ENCODE measurements at regions not wholly inside any gene's neighbourhood (a gene's known extent, or its start where the extent isn't known, plus 50 kb on each side); places are given as distances from the start of the nearest gene placed in this dataset.

DNA sequence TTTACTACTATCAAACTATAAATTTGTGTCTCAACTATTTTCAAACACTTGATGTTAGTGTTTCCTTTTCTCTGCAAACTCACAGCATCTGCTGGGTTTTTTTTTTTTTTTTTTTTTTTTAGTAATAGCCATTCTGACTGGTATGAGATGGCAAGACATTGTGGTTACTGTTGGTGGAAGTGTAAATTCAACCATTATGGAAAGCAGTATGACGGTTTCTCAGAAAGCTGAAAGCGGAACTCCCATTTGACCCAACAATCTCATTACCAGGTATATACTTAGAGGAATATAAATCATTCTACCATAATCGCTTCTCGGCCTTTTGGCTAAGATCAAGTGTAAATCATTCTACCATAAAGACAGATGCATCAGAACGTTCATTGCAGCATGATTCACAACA, 608.3 kb upstream of the ZP4 start:
- Histone ChIP-seq H4K20me1 (replicated peaks; ENCODE audit: control insufficient read depth, insufficient read depth, low read length) (no peaks in the 10 kb centered on the region), H3K9ac (ENCODE audit: insufficient read depth in 1 of 2, low read depth in 2 of 2, low read length in 2 of 2) (no peak overlapping the region), H3K36me3 (ENCODE audit: control insufficient read depth, insufficient read depth, low read length) (no peaks in the 10 kb centered on the region), H3K9me1 (ENCODE audit: control insufficient read depth, insufficient read depth, low read length) (no peaks in the 10 kb centered on the region), H3K4me3 (no peak overlapping the region), H3K9me3 (replicated peaks; ENCODE audit: control insufficient read depth, insufficient read depth, low read depth, low read length) (no peaks in the 10 kb centered on the region; the same call in 1 of the 2 replicates), H2AFZ (ENCODE audit: low read depth, low read length) (no peak overlapping the region), H3K4me2 (ENCODE audit: insufficient read depth, low read length) (no peak overlapping the region), H3K27ac (ENCODE audit: extremely low read depth, low read depth, low read length) (no peak overlapping the region), H3K79me2 (ENCODE audit: control insufficient read depth, insufficient read depth, low read length) (no peaks in the 10 kb centered on the region), H3K27me3 (ENCODE audit: control insufficient read depth in 2 of 2, insufficient read depth in 2 of 2, low read length in 2 of 2) (no peaks in the 10 kb centered on the region), H3K4me1 (replicated peaks in 1 of 2; ENCODE audit: control insufficient read depth in 2 of 2, insufficient read depth in 2 of 2, low read length in 2 of 2) (no peaks in the 10 kb centered on the region)
- TF ChIP-seq KDM4B (IDR thresholded peaks at IDR 0.05; ENCODE audit: borderline replicate concordance in 2 of 2, low read depth in 1 of 2) (no peak), PRPF4 (IDR thresholded peaks at IDR 0.05; ENCODE audit: insufficient read depth, low read depth, low read length, poor library complexity, severe bottlenecking) (no peak), TCF7L2 (IDR thresholded peaks at IDR 0.05; ENCODE audit: low read depth, low read length) (no peak), SRSF1 (IDR thresholded peaks at IDR 0.05; ENCODE audit: low read depth, low read length) (no peak), U2AF2 (optimal IDR thresholded peaks at IDR 0.05; ENCODE audit: low read depth, low read length) (no peak), SMAD3 (CRISPR knock-in tag; conservative IDR thresholded peaks at IDR 0.05) (no peak), SRSF9 (IDR thresholded peaks at IDR 0.05; ENCODE audit: borderline replicate concordance, low read depth, low read length) (no peak), RBM17 (IDR thresholded peaks at IDR 0.05; ENCODE audit: borderline replicate concordance, low read depth, low read length) (no peak), KLF1 (tag; IDR thresholded peaks at IDR 0.05) (no peak)
- TF ChIP-seq, protein P1, sequence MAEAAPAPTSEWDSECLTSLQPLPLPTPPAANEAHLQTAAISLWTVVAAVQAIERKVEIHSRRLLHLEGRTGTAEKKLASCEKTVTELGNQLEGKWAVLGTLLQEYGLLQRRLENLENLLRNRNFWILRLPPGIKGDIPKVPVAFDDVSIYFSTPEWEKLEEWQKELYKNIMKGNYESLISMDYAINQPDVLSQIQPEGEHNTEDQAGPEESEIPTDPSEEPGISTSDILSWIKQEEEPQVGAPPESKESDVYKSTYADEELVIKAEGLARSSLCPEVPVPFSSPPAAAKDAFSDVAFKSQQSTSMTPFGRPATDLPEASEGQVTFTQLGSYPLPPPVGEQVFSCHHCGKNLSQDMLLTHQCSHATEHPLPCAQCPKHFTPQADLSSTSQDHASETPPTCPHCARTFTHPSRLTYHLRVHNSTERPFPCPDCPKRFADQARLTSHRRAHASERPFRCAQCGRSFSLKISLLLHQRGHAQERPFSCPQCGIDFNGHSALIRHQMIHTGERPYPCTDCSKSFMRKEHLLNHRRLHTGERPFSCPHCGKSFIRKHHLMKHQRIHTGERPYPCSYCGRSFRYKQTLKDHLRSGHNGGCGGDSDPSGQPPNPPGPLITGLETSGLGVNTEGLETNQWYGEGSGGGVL (CRISPR knock-in tag; IDR thresholded peaks at IDR 0.05): no peak
- TF ChIP-seq, protein P2, sequence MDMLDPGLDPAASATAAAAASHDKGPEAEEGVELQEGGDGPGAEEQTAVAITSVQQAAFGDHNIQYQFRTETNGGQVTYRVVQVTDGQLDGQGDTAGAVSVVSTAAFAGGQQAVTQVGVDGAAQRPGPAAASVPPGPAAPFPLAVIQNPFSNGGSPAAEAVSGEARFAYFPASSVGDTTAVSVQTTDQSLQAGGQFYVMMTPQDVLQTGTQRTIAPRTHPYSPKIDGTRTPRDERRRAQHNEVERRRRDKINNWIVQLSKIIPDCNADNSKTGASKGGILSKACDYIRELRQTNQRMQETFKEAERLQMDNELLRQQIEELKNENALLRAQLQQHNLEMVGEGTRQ (CRISPR knock-in tag; IDR thresholded peaks at IDR 0.05): no peak
- ChIA-PET CTCF (ENCODE audit: low intra/inter-chr PET ratio) (no interaction called here), POLR2A (no interaction called here)
- no peak for FAIRE-seq
- DNase-seq (ENCODE audit: extremely low read depth in 1 of 4, low spot score in 3 of 4): no peak
- intact Hi-C loops (cut with micrococcal nuclease): no loop called here
- in situ Hi-C loops (cut with MboI): no loop called here
- 0% methylated on average over 5 of the region's 5 CpGs for WGBS (ENCODE audit: insufficient coverage, low coverage, missing lambda C conversion rate)
- no peak for ATAC-seq
- BruUV-seq (replicated peaks): no TSS peak

All from K562 (cell line).